NCI-H2029 treated with DMSO at 0.1 percent for 48 hours (cell line): ENCODE measurements at regions not wholly inside any gene's neighbourhood (a gene's known extent, or its start where the extent isn't known, plus 50 kb on each side); places are given as distances from the start of the nearest gene placed in this dataset.
"Not testable (repeated sequence)": the region's sequence is repeated elsewhere in the genome, so short reads cannot be mapped to it uniquely, and the experiment has no call there.

ENCODE experiments used
- DNase-seq: peaks from one replicate; lab custom pipeline; 2025; lab: John Stamatoyannopoulos, UW

DNA sequence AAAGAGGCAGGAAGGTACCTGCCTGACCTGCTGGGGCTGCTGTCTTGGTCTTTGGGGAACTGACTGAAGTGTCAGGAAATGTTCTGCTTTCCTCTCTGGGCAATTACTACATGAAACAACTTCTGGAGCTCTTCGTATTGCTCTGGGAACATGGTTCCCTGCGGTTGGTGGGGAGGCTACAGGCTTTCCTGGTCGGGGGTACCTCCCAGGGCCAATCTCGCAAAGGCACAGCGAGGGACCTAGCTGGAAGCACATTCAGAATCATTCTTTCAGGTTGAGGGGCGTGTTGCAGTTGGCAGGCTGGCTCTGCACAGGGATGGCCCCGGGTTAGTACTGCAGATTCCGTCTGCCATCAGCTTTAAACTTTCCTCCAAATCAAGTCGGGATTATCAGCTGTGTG, 88.9 kb upstream of the RANBP3L start:
- no peak for DNase-seq

- no peak for DNase-seq
These were observed 90.5 kb upstream of the RANBP3L start for GRCh38 chr5:36392186-36392585.

DNA sequence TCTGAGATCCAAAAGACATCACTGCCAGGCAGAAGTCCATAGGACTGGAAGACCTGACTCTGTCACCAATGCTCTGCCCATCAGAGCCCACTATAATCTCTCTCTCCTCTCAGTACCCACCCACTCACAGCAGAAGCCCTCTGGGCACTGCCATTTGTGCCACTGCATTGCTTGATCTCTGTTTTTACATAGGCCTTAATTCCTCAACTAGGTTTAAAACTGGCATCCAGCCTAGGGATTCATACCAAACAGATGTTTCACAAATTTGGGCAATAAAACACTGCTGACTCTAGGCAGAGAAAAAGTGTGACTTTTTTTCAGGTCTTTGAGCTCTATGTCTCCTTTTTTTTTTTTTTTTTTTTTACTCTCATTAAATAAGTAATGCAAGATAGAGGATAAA, 91.1 kb upstream of the RANBP3L start:
- no peak for DNase-seq

DNA sequence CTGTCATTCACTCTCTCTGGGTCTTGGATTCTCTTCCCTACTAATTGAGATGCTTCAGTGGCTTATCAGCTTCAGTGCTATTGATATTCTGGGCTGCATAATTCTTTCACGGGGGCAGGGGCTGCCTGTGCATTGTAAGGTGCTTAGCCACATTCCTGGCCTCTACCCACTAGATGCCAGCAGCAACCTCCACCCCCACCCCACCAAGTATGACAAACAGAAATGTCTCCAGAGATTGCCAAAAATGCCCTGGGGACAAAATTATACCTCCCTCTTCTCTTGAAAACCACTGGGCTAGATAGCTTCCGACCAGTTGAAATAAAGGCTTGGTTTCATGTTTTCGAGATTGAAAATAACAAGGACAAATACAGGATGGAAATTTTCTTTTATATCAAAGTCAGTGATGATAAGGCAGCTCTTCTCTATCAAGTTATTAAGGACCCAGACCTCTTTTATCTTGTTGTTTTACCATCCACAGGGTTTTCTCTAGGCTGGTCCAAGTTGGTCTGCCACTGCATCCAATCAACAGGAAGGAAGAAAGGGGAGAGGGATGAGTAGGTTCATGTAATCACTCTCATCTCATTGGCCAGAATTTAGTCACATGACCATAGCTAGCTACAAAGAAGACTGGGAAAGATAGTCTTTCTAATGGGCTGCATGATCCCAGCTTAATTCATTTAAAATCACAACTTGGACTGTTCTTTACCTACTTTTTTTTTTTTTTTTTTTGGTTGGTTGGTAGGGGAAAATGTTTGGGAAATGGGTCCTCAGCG, 92.1 kb upstream of the RANBP3L start:
- no peak for DNase-seq

DNA sequence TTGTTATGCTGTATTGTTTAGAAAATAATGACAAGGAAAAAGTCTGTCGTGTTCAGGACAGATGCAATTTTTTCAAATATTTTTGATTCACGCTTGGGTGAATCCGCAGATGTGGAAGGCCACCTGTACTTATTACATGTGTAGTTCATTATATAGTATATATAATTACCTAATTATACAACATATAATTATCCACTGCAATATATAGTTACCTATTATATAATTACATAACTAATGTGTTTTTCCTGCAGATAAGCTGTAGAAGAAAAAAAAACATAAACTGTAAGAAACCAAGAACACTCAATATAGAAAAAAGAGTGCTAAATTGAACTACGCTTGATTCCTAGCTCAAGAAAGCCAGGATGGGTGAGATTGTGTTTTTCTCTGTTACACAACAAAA, 93.6 kb upstream of the RANBP3L start:
- DNase-seq = no peak

GRCh38 chr5:36395947-36396346, 94.2 kb upstream of the RANBP3L start:
- DNase-seq = not testable (repeated sequence)

DNA sequence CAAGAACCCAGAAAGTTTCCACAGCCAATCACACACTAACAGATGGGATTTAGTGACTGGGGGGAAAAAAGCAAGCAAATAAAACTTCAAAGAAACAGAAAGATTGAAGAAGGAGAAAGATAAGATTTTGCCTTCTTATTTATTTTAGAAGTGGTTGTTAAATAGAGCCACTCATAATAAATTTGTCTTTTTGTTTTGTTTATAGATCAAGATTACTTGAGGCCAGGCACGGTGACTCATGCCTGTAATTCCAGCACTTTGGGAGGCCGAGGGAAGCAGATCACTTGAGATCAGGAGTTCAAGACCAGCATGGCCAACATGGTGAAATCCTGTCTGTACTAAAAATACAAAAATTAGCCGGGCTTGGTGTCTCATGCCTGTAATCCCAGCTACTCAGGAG, 94.9 kb upstream of the RANBP3L start:
- no peak for DNase-seq

DNA sequence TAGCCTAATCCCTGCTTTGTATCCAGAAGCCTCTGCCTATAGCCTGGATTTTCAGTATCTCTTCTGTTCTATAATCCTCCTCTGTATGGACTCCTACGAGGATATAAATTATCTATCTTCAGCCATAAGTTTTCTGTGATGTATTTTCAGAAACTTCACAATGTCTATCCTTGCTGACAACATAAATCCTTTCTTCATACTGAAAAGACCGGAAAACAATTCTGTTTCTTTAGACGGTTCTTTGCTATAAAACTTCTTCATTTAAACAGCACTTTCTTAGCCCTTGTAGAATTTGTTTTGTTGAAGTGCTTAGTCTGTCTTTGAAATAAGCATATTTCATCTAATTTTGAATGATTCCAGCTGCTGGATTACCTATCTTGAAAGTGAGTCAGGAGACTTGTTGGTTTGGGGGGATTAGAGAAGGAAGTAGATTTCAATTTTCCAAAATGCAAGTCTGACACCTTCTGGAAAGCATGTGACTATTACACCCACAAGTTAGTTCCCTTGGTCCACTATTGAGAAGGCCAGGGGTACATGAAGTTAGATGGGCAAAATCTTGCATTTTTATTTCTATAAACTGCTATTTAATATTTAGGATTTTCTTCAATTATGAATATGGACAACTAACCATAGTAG, 96.3 kb upstream of the RANBP3L start:
- DNase-seq = no peak

DNA sequence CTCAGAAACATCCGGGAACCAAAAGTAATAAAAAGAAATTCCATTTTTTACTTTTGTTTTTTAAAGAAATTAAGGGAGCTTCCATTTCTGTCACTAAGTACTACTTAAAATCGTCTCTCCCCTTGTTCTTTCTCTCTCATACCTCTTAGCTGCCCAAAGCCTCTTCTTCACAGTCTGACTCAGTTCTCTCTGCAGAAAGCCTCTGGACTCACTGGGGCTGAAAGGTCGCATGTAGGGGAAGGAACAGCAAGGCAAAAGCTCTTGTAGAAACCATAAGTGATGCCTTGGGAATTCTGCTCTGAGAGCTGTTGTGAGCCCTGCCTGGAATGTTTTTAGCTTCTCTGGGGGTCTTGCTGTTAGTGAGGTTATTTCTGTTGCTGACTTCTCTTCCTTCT, 100.8 kb upstream of the RANBP3L start:
- DNase-seq = no peak

DNA sequence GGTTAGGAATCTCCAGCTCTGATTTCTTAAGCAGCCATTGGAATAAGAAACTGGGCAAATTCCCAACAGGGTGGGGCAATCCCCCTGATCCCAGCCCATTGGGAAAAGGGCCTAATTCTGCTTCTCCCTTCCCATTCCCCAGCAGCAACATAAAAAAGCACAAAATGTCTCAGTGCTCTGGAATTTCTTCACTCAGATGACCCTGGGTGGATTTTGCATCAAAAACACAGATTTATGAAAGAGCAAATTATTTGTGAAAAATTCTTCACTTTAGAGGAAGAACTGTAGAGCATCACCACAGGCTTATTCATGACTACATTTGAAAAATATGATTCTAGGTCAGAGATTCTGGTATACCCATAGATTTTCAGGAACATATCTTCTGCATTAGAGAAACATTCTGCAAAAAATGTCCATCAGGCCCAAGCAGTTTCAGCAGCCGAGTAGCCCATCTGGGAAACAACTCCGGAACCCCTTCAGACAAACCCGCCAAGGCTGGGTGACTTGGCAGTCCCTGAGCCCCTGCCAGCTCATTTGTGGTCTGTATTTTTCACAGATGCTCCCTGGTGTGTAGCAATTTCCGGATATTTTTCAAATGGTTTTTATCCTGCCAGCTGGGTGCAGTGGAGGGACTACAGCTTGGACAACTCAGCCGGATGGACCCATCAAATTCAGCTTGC, 102.1 kb upstream of the RANBP3L start:
- no peak for DNase-seq

DNA sequence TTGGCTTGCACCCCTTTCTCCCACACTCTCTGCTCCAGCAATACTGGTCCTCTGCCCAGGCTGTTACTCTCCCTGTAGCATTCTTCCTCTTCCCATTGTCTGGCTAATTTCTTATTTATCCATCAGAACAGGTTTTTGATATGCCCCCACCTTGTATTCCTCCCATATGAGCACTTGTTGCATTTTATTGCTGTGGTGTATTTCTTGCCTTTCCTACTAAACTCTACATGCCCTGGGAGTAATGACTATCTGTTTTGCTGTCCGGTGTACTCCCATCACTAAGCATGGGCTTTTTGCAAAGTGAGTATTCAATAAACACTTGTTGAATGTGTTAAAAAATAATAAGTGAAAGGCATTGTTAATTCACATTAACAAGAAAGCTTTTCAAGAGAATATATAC, 104.3 kb upstream of the RANBP3L start:
- no peak for DNase-seq

GRCh38 chr5:36407396-36407795, 105.7 kb upstream of the RANBP3L start:
- no peak for DNase-seq

DNA sequence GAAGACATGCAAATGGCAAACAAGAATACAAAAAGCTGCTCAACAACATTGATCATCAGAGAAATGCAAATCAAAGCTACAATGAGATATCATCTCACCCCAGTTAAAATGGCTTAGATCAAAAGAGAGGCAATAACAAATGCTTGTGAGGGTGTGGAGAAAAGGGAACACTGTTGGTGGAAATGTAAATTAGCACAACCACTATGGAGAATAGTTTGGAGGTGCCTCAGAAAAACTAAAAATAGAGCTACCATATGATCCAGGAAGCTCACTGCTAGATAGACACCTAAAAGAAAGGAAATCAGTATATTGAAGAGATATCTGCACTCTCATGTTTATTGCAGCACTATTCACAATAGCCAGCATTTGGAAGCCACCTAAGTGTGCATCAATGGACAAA, 108.0 kb upstream of the RANBP3L start:
- not testable (repeated sequence) for DNase-seq

DNA sequence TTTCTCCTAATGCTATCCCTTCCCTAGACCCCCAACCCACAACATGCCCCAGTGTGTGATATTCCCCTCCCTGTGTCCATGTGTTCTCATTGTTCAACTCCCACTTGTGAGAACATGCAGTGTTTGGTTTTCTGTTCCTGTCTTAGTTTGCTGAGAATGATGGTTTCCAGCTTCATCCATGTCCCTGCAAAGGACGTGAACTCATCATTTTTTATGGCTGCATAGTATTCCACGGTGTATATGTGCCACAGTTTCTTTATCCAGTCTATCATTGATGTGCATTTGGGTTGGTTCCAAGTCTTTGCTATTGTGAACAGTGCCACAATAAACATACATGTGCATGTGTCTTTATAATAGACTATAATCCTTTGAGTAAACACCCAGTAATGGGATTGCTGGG, 109.0 kb upstream of the RANBP3L start:
- DNase-seq = not testable (repeated sequence)

- DNase-seq = no peak
These were observed 113.2 kb upstream of the RANBP3L start for GRCh38 chr5:36414869-36415282.

DNA sequence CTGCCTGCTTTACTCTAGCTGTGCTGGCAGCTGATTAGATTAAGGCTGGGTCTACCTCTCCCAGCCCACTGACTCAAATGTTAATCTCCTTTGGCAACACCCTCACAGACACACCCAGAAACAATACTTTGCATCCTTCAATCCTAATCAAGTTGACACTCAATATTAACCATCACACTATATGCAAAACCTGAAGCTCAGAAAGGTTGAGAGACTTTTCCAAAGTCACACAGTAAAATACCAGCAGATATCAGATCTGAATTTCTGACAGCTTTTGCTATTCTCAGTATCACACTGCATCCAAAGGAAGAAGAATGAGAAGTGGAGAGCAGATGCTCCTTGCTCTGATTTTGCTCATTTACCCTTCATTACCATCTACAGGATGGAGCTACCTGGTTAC, 114.9 kb upstream of the RANBP3L start:
- no peak for DNase-seq

- no peak for DNase-seq
These were observed 115.5 kb upstream of the RANBP3L start for GRCh38 chr5:36417221-36417620.

GRCh38 chr5:36417668-36418067, 116.0 kb upstream of the RANBP3L start:
- no peak for DNase-seq

DNA sequence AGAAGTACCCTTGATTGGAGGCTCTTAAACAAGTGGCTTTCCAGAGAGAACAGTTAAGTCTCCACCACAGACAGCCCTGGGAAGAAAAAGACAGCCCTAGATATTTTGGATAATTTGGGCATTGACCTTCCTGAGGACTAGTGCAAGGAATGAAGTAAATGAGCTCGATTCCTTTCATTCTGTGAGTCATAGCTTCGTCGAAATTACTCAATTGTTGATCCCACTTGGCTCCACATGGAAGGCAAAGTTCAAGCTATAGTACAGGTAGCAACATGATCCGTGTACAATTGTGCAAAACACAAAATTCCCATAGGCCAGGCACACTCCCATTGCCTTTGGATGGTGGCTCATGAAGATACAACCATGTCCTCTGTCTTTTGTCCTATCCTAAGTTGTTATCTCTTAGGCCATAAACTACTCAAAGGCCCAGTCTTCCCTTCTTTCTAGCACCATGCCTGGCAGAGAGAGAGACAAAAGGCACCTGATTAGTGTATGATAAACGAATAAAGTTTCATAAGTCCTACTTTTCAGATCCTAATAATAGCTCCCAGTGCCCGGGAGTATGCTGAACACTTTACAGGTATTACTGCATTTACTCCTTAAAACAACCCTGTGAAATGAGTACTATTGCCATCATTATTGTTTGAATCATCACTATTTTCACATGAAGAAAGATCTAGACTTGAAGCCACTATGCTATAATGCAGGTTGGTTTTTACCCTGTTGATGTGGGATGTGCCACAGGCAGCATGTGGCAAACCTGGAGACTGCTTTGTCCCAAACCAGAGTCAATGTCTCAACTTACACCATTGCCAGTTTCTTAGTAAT, 116.7 kb upstream of the RANBP3L start:
- no peak for DNase-seq

- no peak for DNase-seq
These were observed 119.6 kb upstream of the RANBP3L start for GRCh38 chr5:36421256-36421655.

DNA sequence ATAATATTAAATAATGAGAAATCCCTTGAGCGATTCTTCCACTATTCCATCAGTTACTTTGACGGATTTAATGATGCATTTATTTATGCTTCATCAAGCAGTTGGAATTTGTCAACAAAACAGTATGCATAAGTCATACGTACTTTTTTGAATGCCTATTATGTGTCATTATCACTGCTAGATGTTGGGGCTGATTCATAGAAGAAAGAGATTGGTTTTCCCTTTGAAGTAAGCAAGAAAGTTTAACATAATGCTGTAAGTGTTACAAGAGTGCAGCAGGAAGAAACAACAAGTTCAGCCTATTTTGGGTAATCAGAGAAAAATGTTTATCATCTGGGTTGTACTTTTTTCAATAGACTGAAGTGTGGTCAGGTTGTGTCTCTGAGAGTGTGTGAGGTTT, 121.2 kb upstream of the RANBP3L start:
- DNase-seq = no peak

DNA sequence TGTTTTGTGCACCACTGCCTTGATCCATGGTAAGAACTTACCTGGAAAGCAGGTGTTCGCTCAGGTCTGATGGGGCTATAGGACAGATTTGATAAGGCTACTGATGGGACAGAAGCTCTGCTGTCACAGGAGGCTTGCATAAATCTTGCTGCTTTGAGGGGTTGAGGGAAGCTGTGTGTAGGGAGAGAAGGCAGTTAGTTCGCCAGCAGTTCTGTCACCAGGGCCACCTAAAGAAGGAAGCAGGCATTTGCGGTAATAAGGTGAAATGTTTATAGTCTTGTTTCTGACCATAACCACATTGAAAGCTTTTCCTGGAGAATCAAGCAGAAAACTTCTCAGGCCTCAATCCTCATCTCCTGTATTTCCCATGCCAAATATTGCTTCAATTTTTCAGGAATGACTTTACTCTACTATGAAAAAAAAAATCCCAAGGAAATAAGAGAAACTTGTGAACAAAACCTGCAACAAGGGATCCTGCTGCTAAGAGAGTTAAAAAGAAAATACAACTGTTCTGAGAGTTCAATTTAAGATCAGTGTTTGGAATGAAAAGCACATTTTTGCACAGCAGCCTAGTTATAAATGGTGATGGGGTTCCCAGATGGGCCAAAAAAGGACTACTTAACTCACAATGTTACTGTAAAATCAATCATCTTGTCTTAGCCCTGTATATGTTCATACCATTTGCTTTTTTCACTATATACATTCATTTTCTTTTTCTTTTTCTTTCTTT, 122.0 kb upstream of the RANBP3L start:
- DNase-seq = no peak
